IMR-90 (cell line): ENCODE measurements at regions not wholly inside any gene's neighbourhood (a gene's known extent, or its start where the extent isn't known, plus 50 kb on each side); places are given as distances from the start of the nearest gene placed in this dataset.

Experiments
- RAD21 ChIP-seq: IDR thresholded peaks from 2 replicates; pipeline ENCODE4 v1.6.1; 2012; ENCODE audit warnings: low read length, improper control_type of control experiment
- SMC3 ChIP-seq: fragments of 150-350 bp; IDR thresholded peaks from 2 replicates; pipeline ENCODE4 v1.6.1; 2016; ENCODE audit warnings: low read depth, mild to moderate bottlenecking, antibody characterized with exemption, low read length, moderate library complexity
- USF2 ChIP-seq: fragments of 150-350 bp; IDR thresholded peaks from 2 replicates; pipeline ENCODE4 v1.6.1; 2017; ENCODE audit warnings: mild to moderate bottlenecking, antibody characterized with exemption, low read length, low read depth
- TF ChIP-seq, protein P1 (sequence below): conservative IDR thresholded peaks from 2 replicates; pipeline ENCODE4 v1.5.1; 2012; ENCODE audit warnings: mild to moderate bottlenecking, low read depth, low read length, improper control_type of control experiment

DNA sequence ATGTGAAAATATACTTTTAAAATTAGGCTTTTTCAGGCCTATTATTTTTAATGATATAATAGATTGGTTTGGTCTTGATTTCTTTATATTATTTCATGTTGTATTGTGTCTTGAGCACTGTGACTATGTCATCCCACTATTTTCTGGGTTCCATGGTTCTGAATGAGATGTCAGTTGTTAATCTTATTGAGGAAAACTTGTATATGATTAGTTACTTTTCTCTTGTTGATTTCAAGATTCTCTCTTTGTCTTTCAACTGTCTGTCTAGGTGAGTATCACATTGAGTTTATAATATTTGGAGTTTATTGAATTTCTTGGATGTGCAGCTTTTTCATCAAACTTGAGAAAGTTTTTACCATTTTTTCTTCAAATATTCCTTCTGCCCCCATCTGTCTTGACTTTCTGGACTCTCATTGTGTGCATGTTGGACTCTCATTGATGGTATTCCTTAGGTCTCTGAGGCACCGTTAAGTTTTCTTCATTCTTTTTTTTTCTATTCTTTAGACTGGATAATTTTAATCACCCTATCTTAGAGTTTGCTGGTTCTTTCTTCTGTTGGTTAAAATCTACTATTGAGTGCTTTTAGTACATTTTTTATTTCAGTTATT, 175.8 kb downstream of the TMEM167A start:
- TF ChIP-seq, protein P1, sequence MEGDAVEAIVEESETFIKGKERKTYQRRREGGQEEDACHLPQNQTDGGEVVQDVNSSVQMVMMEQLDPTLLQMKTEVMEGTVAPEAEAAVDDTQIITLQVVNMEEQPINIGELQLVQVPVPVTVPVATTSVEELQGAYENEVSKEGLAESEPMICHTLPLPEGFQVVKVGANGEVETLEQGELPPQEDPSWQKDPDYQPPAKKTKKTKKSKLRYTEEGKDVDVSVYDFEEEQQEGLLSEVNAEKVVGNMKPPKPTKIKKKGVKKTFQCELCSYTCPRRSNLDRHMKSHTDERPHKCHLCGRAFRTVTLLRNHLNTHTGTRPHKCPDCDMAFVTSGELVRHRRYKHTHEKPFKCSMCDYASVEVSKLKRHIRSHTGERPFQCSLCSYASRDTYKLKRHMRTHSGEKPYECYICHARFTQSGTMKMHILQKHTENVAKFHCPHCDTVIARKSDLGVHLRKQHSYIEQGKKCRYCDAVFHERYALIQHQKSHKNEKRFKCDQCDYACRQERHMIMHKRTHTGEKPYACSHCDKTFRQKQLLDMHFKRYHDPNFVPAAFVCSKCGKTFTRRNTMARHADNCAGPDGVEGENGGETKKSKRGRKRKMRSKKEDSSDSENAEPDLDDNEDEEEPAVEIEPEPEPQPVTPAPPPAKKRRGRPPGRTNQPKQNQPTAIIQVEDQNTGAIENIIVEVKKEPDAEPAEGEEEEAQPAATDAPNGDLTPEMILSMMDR = no peak
- TF ChIP-seq SMC3 (no peak), USF2 (no peak), RAD21 (no peak)
